Renal pelvis (tissue), 1 donor: ENCODE measurements at regions not wholly inside any gene's neighbourhood (a gene's known extent, or its start where the extent isn't known, plus 50 kb on each side); places are given as distances from the start of the nearest gene placed in this dataset.
A peak's percentile ranks its signal among the peaks of the same experiment; 100 is the strongest.
"Not testable (repeated sequence)": the region's sequence is repeated elsewhere in the genome, so short reads cannot be mapped to it uniquely, and the experiment has no call there.

ENCODE experiments used
- DNase-seq: peaks from one replicate; pipeline ENCODE4 v3.0.0-alpha.2; 2013

DNA sequence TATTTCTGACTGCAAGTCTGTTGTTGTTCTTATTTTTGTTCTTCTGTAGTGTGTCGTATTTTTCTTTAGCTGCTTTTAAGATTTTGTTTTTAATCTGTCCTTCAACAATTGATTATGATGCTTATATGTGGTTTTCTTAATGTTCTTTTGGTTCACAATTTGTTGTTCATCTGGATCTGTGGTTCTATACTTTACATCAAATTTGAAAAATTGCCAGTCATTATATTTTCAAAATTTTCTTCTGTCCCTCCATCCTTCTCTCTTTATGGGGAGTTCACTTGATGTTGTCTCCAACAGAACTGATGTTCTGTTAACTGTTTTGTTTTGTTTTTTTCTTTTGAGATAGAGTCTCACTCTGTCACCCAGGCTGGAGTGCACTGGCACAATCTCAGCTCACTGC, 378.5 kb upstream of the CD180 start:
- no peak for DNase-seq

DNA sequence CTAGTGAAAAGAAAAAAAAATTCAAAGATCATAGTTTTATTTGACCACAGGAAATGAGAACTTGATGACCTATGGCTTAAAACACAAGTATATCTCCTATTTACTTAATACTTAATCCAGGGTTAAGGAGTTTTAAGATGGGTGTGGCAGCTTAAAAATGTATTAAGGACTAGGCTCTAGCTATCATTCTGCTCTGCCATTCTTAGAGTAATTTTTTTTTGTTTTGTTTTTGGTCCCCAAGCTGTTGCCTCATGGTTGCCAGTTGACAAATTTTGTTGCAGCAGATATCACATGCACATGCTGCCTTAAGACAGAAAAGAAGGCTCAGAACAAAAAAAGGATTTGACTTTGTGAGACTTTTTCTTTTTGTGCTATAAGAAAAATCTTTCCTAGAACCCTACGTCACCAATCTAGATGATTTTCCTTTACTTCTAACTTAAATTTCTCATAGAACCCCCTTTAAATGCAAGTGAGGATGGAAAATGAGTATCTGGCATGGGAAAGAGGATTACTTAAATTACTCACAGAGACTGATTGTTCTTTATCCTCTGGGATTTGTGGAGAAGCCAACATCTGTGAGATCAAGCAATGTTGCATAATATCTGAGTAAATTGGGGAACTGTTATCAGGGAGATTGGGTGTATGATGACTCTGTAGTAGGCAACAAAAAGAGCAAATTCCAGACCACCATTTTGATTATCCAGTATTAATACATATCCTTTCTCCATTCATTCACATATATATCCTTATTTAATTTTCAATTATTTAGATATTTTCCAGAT, 364.7 kb upstream of the CD180 start:
- DNase-seq, result no peak

DNA sequence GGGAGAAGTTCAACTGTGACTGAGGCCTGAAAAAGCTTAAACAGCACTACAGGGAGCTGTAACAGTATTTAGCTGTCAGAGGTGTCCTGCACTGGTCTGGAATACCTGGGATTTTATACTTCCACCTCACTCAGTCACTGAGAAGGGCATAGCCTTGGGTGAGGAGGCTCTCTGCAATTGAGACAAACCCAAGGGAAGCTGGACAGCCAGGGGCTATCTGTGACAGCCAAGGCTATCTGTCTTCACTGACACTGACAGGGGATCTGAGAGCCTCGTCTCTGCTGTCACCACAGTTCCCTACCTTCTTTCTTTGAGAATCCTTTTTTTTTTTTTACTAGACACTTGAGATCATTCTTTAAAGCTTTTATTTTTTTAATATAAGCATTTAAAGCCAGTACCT, 356.2 kb upstream of the CD180 start:
- no peak for DNase-seq

DNA sequence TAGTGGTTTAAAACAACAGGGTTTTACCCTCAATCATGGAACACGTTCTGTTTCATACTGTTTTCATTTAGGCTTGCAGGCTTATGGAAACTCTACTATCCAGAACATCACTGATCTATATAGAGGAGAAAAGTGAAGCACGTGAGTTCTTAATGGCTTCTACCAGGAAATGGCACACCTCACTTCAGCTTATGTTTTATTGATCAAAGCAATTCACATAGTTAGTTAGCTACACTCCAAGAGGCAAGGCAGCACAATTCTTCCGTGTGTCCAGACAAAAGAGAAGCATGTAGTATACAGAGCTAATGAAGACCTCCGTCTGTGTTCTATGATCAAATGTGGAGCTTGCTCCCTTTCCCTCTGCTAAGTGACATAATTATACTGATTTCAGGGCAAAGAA, 353.3 kb upstream of the CD180 start:
- DNase-seq, result no peak

GRCh38 chr5:67549296-67549618, 352.7 kb upstream of the CD180 start:
- DNase-seq, result no peak

- no peak for DNase-seq
Measured at GRCh38 chr5:67548520-67549295, 352.1 kb upstream of the CD180 start.

- DNase-seq, result no peak
Measured at GRCh38 chr5:67547682-67548081, 351.1 kb upstream of the CD180 start.

- DNase-seq, result not testable (repeated sequence)
Measured at GRCh38 chr5:67544942-67545341, 348.3 kb upstream of the CD180 start.

DNA sequence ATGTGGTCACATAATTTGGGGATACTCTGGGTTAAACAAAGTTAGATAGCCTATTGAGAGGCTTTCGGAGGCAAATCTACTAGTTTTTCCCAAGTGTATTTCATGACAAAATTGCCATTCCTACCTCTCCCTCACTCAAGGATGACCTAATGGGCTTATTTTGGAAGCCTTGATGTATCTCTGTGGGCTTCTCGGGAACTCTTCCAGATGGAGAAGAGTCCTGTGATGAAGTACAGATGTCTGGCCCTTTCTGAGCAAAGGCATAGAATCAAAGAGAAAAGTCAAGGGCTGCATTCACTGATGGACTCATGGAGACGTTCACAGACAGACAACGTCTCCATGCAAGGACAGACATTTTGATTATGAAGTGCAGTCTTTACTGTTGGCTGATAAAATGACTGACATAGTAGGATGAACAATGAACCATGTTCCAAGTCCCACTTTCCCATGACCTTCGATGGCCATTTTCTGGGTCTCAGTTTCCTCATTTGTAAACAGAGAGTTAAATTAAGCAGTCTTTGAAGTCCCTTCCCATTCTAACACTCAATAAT, 347.2 kb upstream of the CD180 start:
- no peak for DNase-seq

- DNase-seq, result no peak
Measured at GRCh38 chr5:67542479-67542878, 345.9 kb upstream of the CD180 start.

DNA sequence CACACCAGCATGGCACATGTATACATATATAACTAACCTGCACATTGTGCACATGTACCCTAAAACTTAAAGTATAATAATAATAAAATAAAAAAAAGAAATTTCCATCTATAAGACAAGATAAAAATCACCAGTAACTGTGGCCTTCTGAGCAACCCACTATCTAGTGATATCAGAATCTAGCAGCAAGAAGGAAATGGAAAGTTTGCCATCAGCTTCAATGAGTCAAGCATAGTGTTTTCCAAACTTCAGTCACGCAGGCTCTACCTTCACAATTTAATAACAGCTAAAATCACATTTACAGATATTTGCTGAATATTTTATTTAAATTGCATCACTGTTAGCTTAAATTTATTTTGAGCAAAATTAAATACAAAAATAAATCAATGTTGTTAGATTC, 345.3 kb upstream of the CD180 start:
- no peak for DNase-seq

DNA sequence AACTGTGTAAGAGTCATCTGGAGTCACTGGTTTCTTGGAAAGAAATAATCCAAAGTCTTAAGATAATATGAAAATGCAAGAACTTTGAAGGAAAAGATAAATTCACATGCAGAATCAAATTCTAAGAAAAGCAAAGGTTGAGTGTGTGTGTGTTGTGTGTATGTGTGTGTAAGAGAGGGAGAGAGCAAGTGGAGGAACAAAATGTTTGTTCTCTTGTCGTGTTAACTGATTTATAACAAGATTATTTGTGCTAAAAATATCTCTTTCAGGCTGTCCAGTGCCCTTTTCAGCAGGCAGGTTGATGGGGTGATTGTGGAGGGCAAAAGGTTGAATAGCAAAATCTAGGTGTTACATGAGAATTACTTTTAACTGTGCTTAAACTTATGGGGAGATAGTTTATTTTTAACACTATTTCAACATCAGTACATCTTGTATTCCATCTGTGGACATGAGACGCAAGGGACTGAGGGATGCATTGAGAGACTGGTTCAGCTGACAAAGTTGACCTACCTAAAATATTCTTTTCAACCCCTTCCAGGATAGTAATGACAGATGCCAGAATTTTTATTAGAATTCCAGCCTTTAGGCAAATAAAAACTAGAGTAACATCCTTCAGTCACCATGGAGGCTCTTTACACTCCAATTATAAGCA, 342.4 kb upstream of the CD180 start:
- no peak for DNase-seq

- DNase-seq, result no peak
Measured at GRCh38 chr5:67537439-67538148, 341.0 kb upstream of the CD180 start.

DNA sequence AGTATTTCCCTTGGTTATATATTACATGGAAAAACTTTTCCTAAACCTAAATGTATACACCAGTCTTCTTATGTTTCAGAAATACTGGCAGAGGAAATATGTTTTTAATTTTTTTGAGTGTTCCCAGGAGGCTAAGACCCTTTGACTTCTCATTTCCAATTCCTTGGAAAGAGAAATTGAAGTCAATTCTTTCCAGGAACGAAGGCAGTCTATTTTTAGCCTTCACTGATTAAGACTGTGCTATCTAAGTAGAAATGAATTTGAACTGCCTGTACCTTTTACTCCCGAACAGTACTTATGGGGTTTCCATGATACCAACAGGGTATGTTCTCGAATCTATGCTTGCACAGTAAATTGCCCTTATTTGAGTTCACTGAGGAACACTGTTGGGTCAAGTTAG, 340.3 kb upstream of the CD180 start:
- DNase-seq, result peak; percentile 24

DNA sequence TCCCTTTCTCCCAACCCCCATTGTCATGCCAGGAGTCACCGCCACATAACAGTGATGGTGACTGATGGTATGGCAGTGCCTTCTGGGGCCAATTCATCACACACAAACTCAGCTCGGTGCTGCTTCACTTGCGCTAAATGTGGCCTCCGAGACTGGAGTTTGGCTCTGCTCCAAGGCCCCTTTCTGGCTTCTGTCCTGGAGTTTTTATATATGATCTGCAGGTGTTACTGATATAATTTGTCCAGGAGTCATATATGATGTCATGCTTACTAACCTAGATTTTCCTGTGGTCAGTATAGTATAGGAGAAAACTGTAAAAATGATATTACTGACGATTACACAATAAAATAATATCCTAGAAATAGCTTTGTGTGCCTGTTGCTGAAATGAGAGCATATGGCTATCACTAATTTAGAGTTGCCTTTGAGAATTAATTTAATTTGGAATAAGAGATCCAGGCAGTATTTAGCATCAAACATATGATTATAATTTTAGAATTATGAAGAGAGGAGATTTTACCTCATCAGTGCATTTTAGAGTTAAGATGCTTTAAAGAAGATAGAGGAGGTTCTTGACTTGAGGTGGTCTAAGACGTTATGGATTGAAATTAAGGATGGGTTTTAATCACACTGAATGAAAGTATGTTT, 334.1 kb upstream of the CD180 start:
- DNase-seq, result no peak

DNA sequence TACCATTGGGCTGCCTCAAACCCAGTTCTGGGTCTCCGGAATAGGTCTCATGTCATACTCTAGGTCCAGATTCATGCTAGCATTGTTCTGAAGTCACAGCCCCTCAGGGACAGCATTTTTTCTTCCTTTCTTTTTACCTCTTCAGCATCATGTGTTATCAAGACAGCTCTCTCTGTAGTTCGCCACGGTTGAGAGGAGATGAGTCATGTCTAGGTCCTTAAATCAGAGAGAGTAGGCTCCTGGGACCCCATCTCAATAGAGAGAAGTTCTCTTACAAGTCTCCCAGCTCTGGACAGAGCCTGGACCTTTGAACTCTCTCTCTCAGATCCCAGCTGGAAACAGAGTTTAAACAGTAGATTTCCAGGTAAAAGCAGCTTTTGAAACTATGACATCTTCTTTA, 332.4 kb upstream of the CD180 start:
- DNase-seq, result no peak

DNA sequence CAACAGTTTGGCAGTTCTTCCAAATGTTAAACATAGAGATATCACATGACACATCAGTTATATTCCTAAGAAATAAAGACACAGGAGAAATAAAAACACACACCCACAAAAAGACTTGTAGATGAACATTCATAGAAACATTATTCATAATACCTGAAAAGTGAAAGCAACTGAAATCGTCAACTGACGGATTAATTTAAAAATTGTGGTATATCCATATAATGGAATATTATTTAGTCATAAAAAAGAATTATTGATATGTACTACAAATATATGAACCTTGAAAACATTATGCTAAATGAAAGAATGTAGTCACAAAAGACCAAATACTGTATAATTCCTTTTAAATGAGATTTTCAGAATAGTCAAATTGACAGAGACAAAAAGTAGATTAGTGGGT, 330.2 kb upstream of the CD180 start:
- DNase-seq, result no peak

GRCh38 chr5:67520161-67520908, 323.7 kb upstream of the CD180 start:
- DNase-seq, result no peak

DNA sequence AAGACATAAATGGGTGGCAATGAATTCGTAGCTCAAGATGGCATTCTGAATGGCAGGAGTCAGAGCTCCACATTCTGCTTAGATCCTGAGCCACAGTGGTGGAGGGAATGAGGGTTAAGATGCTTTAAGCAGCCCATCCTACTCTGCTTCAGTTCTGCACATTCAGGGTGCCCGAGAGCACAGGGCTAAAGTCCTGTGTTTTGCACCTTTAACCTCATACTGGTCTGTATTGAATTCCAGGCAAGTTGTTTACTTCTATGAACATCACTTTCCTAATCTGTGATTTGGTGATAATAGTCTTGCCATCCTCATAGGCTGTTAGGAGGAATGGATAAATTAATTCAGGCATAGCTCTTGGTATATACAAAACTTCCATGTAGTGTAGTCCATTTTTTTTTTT, 321.6 kb upstream of the CD180 start:
- no peak for DNase-seq

GRCh38 chr5:67516948-67517565, 320.5 kb upstream of the CD180 start:
- DNase-seq, result no peak
